ENCODE measurements at regions not wholly inside any gene's neighbourhood (a gene's known extent, or its start where the extent isn't known, plus 50 kb on each side); places are given as distances from the start of the nearest gene placed in this dataset.

DNA sequence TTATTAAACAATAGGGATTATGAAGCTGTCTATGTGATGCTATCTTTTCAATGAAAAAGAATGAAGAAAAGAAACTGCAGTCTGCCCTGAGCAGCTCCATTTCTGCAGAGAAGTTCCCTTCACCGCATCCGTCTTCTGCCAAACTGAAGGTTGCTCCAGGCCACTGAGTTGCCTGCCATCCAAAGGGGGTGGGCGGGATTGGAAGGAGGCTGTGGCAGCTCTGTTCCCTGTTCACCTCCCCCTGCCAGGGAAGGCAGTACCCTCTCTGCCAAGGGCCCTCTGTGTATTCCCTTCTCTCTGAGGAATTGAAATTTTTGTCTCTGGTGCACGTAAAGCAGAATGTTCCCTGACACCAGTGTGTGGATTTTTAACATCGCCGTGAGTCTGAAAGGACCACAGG is 243.1 kb upstream of the GHITM start:
- DNase-seq, result no peak

DNA sequence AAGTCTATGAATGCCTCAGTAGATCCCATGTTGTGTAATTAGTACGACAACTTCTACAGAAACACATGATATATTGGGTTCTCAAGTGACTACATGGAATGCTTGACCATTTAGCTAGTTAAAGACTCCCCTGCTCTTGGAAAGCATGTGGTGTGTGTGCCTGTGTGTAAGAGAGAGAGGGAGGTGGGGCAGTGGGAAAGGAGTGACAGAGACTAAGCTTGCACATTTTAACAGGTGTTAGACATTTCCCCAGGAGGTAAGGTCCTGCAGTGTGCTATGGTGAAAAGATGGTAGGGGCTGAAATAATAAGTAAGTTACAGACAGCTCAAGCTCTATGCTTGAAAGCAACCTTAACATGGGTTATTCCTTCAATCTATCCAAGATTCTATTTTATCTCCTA is 241.7 kb upstream of the GHITM start:
- DNase-seq, result no peak

DNA sequence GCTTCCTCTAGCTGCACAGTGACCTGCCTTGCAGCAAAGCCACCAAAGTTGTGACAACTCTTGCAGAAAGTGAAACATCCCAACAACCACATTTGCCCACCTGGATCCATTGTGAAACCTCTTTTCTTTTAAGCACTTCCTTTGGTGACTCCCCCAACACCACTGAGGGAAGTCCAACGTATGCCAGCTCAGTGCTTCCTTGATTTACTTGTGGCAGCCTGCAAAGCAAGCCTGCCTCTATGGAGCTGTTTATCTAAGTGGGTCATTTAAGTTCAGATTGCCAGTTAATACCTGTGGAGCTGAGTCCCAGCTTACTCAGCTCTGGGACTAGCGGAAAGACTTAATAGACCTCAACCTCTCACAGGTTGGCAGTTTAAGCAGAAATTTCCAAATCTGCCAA is 230.8 kb upstream of the GHITM start:
- no peak for DNase-seq

DNA sequence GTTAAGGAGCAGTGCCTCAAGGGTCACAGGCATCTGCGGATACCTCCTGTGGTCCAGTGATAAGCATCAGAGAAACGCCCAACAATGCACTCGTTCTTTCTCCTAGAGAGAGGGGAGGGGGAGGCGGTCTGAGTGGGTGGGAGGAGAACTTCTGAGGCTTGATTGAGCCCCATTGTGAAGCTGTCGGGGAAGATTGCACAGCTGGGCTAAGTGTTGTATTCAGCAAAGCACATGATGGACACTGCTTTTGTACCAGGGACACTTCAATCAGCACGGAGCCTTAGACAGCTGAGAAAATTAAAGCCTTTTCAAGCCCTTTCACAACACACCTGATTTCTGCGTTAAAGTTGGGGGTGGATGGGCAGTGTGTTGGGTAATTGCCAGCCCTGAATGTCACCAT is 230.3 kb upstream of the GHITM start:
- DNase-seq, result peak; percentile 82

DNA sequence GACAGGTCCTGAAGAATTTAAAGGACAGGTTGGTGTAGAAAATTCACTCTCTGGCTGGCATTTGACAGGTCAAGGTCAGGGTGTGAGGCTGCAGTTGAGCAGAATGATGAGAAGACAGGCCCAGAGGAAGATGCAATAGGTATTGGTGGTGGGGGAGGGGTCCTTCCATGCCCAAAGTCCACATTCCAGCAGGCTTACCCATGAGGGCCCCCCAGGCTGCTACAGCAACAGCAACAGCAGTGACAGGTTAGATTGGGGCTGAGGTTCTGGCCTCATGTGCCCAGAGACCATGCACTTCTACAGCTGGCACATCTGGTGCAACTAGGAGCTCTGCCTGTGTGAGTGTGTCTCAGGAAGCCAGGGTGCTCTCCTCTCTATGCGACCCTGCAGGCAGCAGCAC is 223.5 kb upstream of the GHITM start:
- no peak for DNase-seq

DNA sequence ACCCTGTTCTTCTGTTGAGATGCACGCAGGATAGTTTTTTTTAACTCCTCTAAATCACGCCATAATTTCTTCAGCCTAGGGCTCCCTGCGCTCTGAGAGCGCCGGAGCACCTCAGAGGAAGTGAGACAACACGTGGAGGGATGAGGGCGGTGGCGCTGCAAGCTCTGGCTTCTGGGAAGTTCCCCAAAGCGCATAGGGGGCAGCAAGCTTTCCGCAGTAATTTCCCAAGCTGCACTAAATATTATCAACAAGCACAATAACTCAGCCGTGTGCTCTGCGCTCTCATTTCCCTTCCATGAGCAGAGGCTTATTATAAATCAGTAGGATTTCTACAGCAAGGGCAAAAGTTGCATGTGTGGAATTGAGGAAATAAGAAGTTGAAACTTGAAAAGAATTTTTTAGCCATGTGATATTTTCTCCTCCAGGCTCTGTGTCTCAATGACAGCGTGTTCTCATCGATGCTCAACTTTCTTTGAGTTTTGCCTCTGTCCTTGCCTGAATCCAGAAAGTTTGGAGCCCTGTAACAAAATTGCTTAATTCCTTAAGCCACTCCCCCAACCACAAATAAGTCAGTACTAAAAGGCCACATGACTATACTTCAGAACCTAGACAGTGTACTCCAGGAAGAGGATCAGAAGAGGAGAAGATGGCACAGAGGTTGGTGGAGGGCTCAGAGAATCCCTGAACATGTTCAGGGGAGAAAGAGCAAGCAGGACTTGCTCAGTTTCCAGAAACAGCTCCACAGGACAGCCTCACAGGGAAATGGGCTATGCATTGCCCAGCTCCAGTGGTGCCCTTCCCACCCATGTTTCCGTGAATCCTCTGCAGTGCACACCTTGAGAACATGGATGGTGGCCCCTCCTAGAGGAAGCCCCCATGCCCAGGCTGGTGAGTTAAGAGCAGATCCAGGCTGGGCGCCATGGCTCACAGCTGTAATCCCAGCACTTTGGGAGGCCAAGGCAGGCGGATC is 221.5 kb upstream of the GHITM start:
- DNase-seq, result peak; percentile 36

DNA sequence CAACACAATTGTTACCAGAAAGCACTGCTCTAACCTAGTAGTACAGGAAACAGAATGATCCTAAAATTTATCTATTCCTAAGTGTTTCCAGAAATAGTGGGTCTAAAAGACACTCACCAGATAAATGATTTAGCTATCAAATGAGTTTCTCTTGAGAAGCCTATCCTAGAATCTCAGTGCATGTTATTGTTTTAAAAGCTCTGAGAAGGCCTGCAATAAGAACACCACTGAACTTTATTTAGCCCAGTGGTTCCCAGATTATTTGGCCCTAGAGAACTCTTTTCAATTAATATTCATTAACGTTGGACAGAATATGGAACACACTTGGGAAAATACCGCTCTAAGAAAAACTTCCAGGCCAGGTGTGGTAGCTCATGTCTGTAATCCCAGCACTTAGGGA is 220.1 kb upstream of the GHITM start:
- DNase-seq, result no peak

DNA sequence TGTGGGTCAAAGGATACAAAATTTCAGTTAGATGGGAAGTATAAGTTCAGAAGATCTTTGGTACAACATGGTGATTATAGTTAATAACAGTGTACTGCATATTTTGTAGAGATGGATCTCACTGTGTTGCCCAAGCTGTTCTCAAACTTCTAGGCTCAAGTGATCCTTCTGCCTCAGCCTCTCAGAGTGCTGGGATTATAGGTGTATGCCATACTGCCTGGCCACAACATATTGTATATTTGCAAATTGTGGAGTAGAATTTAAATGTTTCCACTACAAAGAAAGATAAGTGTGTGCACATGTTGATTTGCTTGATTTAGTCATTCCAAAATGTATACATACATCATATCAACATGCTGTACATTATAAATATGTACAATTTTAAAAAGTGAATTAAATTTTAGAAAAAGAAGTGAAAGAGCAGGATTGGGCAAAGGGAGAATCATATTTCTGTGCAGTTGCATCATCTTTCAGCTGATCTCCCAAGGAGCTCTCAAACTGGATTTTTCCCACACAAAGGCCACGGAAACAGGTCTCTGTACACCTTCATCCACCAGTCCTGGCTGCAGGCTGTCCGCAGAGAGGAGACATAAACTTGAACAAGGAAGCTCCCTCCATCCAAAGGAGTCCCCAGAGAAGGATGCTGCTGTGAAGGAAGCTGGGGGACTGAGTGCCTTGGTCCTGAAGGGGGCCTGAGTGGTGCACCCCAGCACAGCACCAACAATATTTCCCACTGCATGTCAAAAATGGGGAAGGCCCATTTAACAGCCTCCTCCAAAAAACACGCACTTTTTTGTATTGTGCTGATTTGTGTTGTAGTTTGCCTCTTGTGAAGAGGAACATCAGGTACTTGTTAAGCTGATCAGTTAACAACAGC is 217.1 kb upstream of the GHITM start:
- DNase-seq, result no peak

DNA sequence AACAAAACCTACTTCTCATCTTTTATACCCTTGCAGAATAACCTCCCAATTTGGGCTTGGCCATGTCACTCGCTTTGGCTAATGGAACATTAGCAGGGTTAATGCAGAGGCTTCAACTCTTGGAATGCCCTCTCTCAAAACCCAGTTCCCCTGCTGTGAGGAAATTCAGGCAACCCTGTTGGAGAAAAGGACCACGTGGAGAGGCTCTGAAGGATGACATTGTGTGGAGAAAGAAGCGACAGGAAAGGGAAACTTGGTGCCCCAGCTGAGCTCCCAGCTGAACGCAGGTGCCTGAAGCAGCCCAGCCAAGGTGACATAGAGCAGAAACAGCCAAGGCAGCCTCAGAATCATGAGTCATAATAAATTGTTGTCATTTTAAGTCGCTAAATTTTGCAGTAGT is 214.2 kb upstream of the GHITM start:
- no peak for DNase-seq

DNA sequence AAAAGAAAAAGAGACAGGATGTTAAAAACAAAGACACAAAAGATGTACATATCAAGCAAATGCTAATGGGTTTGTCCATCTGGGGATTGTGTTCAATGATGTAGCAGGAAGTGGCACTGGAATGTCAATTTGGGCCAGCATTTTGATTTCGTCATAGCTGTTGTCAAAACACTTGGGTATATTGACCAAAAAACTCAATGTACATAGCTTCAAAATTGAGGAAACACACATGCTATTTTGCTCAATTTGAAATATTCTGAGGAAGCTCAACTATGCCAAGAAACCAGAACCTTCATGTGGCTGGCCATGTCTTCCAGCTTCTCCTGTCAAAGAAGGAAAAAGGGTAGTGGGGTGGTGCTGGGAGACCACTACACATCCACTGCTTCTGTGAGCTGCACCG is 212.7 kb upstream of the GHITM start:
- no peak for DNase-seq

DNA sequence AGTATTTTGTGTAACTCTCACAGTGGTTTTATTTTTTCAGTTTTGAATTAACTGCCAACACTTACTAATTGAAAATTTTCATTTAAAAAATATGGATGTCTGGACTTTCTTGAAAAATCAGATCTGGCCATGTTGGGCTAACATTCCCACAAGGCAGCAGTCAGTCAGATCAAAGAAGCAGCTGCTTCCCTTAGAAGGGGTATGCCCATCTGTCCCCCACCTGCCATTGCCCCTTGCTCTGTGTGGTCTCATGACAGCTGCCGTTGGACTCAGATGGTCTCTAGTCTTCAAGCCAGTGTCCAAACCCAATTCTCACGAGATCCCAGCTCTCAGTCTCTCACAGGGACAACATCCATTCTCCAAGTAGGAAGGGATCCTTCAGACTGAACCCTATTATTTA is 212.1 kb upstream of the GHITM start:
- DNase-seq, result no peak

DNA sequence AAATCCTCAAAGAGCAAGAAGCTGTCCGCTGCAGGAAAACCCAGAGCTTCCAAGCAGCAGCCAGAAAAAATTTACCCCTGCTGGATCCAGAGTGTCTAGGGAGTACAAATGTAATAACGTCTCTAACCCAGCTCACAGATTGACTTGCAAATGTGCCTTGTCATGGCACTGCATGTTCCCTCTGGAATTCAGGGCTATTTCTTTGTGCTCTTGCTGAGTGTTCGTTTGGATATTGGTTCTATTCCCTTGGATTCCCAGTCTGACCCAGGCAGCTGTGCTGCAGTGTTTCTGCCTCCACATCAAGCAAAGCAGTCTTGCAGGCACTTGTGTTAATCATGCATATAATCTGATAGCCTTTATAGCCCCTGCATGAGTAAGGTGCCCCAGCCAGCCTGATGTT is 209.9 kb upstream of the GHITM start:
- peak; percentile 54 for DNase-seq

DNA sequence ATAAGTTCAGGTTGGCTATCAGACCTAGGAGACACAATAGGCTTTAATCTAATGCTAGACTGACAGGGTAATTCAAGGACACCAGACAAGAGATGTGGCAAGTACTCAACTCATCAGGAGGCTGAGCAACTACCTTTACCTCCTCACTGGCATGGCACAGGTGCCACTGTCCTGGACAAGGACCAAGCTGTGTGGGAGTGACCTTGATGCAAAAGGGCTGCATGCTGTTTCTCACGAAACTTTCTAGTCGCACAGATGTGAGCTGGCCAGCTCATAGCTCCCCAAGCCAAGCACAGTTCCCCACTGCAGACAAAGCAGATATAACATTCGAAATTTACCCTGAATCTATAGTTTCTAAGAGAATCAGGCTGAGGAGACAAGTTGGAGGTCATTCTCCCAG is 207.6 kb upstream of the GHITM start:
- no peak for DNase-seq

DNA sequence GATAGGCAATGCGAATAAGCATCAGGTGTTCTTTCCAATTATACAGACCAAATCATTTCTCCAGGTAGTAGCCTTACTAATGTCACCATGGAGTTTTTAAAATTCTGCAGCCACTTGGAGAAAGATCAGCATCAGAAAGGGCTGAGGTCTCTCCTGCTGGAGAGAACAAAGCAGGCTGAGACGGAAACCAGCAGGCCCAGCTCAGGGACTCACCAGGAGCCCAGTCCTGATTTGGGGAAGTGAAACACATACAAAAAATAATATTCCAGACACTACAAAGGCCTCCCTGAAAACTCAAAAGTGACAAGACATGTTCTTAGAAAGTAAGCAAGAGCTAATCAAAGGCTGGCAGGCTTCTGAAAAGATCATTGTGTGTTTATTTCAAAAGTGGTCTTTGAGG is 207.1 kb upstream of the GHITM start:
- DNase-seq, result no peak

DNA sequence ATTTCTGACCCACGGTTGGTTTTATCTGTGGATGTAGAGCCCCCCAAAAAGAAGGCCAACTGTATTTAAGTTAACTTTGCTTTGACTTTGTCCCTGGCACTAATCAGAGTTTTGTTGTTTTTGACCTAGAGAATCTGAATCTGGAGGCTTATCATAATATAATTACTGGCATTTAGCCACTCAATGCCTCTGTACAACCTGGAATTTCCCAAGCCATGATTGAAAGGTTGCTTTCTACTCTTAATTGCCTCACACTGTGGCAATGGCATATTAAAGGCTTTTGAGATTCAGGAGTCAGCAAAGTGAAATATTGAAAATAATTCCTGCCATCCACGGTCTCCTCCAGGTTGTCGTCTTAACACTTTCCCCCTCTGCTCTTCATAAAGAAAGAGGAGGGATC is 205.2 kb upstream of the GHITM start:
- no peak for DNase-seq

DNA sequence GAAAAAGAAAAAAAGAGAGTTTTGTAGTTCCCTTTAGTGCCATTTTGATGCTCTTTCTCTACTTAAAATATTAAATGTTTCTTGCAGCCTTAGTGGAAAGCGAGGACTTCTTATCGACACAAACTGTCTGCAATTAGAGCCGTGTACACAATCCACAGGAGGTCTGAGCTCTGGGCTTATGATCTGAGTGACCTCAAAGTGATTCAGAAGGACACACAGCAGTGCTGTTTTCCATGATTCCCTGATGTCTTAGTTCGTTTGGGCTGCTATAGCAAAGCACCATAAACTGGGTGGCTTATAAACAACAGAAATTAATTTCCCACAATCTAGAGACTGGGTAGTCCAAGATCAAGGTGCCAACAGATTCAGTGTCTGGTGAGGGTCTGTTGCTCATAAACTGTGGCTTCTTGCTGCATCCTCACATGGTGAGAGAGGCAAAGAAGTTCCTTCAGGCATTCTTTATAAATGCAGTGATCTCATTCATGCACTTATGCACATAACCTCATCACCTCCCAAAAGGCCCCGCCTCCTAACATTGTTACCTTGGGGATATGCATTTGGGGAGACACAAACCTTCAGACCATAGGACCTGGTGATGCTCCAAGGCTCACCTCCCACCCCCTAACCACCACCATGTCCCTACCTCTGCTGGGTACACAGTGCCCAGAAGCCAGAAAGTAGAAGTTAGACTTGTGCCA is 204.5 kb upstream of the GHITM start:
- DNase-seq, result no peak

DNA sequence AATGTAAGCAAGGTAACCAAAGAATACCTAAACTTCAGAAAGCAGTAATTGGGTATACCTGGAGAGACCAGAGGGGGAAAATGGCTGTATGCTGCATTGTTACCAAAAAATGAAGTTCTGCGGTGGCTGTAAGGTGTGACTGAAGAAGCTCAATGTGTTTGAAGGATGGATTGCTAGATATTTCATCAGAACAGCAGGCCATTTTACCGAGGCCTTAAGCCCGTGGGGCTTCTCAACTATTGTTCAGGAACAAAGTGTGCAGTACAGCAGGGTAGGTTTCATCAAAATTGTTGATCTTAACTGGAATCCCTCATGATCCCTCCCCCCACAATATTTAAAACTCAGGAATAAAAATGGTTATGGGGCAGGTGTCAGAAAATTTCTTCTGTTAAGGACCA is 204.0 kb upstream of the GHITM start:
- DNase-seq, result no peak

DNA sequence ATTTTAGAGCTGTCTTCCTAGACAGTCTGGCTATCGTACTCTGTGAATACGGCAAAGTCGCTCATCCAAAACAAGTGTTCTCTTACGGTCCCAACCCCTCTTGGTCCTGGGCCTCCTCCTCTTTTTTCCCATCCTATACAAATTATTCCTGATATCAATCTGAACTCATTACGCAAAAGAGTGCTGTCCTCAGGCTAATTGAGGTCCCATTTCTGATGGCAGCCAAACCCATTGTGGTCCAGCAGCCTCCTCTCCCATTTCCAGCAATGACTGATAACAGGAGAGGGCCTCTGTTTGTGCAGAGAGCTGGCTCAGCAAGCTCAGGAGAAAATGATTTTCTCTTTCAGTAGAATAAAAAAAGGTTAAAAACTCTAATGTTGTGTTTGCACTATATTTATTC is 203.4 kb upstream of the GHITM start:
- DNase-seq, result no peak

DNA sequence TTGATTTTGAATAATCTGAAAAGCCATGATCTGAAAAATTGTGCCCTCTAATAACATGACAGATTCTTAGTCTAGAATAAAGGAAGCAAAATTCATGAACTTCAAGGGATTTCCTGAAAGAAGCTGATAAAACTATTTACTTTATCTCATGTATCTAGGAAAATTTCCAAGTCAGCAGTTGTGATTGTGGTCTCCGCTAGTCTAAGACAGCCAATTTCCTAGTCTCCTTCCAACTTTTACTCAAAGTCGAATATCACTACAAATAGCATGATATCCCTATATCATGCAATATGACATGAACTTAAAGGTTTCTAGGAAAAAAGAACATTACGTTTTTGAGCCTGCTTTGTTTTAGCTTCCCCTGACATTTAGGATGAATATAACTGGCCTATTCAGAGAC is 202.1 kb upstream of the GHITM start:
- DNase-seq, result no peak

DNA sequence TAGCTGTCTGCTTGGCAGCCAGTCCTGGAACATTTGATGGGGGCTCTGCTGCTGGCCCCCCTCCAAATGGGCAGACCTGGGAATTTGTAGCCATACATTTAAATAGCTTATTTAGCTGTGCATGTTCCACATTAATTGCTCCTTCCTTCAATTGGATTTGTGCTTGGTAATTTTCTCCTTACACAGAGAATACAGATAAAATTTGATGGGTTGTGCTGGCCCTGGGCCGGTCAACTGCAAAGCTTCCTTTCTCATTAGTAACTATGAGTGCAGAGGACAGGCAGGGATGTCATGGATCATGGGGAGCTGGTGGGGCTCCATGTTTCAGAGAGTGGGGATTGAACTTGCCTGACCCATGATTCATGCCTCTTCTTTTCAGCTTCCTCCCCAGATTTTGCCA is 201.5 kb upstream of the GHITM start:
- DNase-seq, result no peak

DNA sequence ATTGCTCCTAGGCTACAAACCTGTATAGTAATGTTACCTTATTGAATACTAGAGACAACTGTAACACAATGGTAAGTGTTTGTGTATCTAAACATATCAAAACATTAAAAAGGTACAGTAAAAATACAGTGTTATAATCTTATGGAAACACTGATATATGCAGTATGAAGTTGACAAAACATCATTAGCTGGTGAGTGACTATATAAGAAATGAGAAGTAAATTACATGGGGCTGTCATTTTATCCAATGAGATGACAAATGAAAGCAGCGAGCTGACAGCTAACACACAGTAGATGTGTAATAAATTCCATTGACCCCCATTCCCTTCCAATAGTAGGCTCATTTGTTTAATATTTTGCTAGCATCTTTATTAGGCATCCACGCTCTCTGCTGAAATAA is 198.1 kb upstream of the GHITM start:
- no peak for DNase-seq

DNA sequence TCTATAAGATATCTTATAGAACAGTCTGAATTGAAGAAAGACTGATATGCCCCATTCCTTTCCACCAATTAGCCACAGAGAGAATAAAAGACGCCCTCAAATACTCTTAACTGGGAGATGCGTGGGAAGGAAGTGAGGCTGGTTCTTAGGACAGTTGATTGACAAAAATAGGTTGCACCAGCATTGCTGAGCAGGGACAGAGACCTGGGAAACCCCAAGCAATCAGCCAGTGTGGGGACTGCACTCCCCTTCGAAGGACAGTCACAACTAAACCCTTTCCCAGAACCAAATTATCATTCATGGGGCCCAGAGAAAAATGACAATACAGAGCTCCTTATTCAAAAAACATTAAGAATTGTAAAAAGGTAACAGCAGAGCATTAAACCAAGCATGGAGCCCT is 196.9 kb upstream of the GHITM start:
- DNase-seq, result no peak

DNA sequence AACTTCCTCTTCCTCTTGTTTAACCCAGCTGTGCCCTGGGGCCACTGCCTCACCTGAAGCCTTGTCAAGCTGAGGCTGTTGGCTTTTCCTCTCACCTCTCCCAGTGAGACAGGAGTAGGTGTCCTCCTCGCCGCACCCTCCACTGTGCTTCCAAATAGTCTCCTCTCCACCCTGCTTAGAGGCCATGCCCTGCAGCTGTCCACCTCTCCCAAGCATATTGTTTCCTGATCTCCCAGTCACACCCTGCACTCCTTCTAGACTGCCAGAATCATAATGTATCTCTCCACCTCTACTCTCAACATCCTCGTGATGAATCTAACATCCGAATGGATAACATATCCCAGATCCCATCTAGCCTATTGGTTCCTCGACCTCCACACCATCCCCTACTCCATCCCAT is 196.3 kb upstream of the GHITM start:
- DNase-seq, result no peak

DNA sequence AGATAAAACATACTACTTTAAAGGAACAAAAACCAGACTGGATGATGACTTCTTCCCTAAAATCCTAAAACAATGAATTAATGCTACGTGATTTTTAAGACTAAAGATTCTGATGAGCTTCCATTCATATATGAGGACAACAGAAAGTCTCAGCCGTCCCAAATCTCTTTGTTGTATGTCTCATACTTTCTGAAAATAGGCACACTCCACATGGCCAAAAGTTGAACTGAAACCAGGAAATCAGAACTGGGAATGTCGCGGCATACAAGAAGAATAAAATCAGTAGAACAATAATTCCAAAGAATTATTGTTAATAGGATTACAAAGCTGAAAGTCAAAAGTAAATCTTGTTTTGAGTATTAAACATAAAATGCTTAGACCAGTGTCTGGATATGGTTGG is 195.4 kb upstream of the GHITM start:
- DNase-seq, result no peak
